Mucosa of gallbladder (tissue), 1 donor: ENCODE measurements at regions not wholly inside any gene's neighbourhood (a gene's known extent, or its start where the extent isn't known, plus 50 kb on each side); places are given as distances from the start of the nearest gene placed in this dataset.
"Not testable (repeated sequence)": the region's sequence is repeated elsewhere in the genome, so short reads cannot be mapped to it uniquely, and the experiment has no call there.

ENCODE experiments used
- DNase-seq: peaks from one replicate; pipeline ENCODE4 v3.0.0-alpha.2; 2020; ENCODE audit warnings: low spot score
- donor health status: DM: no; HTN: no; CAD: no.

- no peak for DNase-seq
These were observed 135.7 kb downstream of the IGF1 start for GRCh38 chr12:102344691-102345090.

- DNase-seq, result peak; percentile 43
These were observed 136.8 kb downstream of the IGF1 start for GRCh38 chr12:102343361-102344121.

- DNase-seq, result no peak
These were observed 137.9 kb downstream of the IGF1 start for GRCh38 chr12:102342281-102343006.

GRCh38 chr12:102334765-102335164 lies 137.1 kb upstream of the PMCH start:
- DNase-seq, result no peak

GRCh38 chr12:102331419-102331818 lies 133.8 kb upstream of the PMCH start:
- DNase-seq, result no peak

- DNase-seq, result no peak
These were observed 132.2 kb upstream of the PMCH start for GRCh38 chr12:102329883-102330282.

- DNase-seq, result no peak
These were observed 129.3 kb upstream of the PMCH start for GRCh38 chr12:102326982-102327381.

- DNase-seq, result not testable (repeated sequence)
These were observed 127.5 kb upstream of the PMCH start for GRCh38 chr12:102325108-102325507.

- DNase-seq, result no peak
These were observed 126.2 kb upstream of the PMCH start for GRCh38 chr12:102323799-102324198.

GRCh38 chr12:102322254-102322653 lies 124.6 kb upstream of the PMCH start:
- DNase-seq, result no peak

- DNase-seq, result no peak
These were observed 123.9 kb upstream of the PMCH start for GRCh38 chr12:102321305-102322082.

GRCh38 chr12:102317155-102317554 lies 119.5 kb upstream of the PMCH start:
- DNase-seq, result no peak

- no peak for DNase-seq
These were observed 119.1 kb upstream of the PMCH start for GRCh38 chr12:102316723-102317122.

- no peak for DNase-seq
These were observed 117.2 kb upstream of the PMCH start for GRCh38 chr12:102314821-102315220.

GRCh38 chr12:102313116-102313971 lies 115.7 kb upstream of the PMCH start:
- not testable (repeated sequence) for DNase-seq

- DNase-seq, result no peak
These were observed 107.9 kb upstream of the PMCH start for GRCh38 chr12:102305486-102305885.

GRCh38 chr12:102304667-102305066 lies 107.0 kb upstream of the PMCH start:
- DNase-seq, result not testable (repeated sequence)

- DNase-seq, result no peak
These were observed 104.9 kb upstream of the PMCH start for GRCh38 chr12:102302553-102302952.

- no peak for DNase-seq
These were observed 103.9 kb upstream of the PMCH start for GRCh38 chr12:102301547-102301946.

- peak; percentile 24 for DNase-seq
These were observed 103.3 kb upstream of the PMCH start for GRCh38 chr12:102300824-102301461.

- DNase-seq, result no peak
These were observed 102.1 kb upstream of the PMCH start for GRCh38 chr12:102299731-102300130.
